H1 (cell line): ENCODE measurements at regions not wholly inside any gene's neighbourhood (a gene's known extent, or its start where the extent isn't known, plus 50 kb on each side); places are given as distances from the start of the nearest gene placed in this dataset.

ENCODE experiments used
- CTCF ChIA-PET: fragments of 300-600 bp; sonication (Branson Sonifier 250); formaldehyde crosslinking; loops from one replicate; lab custom pipeline; 2021; ENCODE audit not compliant: partially characterized antibody; lab: Charles Lee
- POLR2A ChIA-PET: fragments of 300-600 bp; sonication (Branson Sonifier 250); formaldehyde crosslinking; loops from one replicate; lab custom pipeline; 2021; ENCODE audit warnings: inconsistent platforms; ENCODE audit not compliant: partially characterized antibody; lab: Charles Lee
- DNase-seq, 2 experiments: peaks; one replicate each; pipeline versions ENCODE4 v3.0.0 to v3.0.0-alpha.2; 2010 to 2022; ENCODE audit warnings: low spot score in 2 of 2, low read depth in 1 of 2, mixed read lengths in 1 of 2
- FAIRE-seq: peaks from 2 replicates; lab custom pipeline; 2011; peaks lifted over from hg19 to GRCh38; lab: Jason Lieb, UNC
- H2AFZ ChIP-seq: 2 replicates; pipeline ENCODE4 v1.8.1; 2012; ENCODE audit warnings: low read length, inconsistent platforms
- H2AK5ac ChIP-seq: 2 replicates; pipeline ENCODE4 v1.6.1; 2013; ENCODE audit warnings: low read depth, low read length
- H2BK120ac ChIP-seq: replicated peaks from 2 replicates; pipeline ENCODE3; 2013; ENCODE audit warnings: low read depth, low read length, inconsistent platforms
- H2BK12ac ChIP-seq: 2 replicates; pipeline ENCODE4 v1.6.1; 2013; ENCODE audit warnings: low read depth, low read length
- H2BK15ac ChIP-seq: 2 replicates; pipeline ENCODE4 v1.6.1; 2013; ENCODE audit warnings: low read length
- H2BK20ac ChIP-seq: 2 replicates; pipeline ENCODE4 v1.6.1; 2013; ENCODE audit warnings: low read length
- H2BK5ac ChIP-seq: 2 replicates; pipeline ENCODE4 v1.6.1; 2013; ENCODE audit warnings: low read depth, low read length
- H3K14ac ChIP-seq: 2 replicates; pipeline ENCODE4 v1.6.1; 2013; ENCODE audit warnings: inconsistent platforms; ENCODE audit not compliant: insufficient read length
- H3K18ac ChIP-seq: 2 replicates; pipeline ENCODE4 v1.6.1; 2013; ENCODE audit warnings: low read length; ENCODE audit errors: extremely low read depth
- H3K23ac ChIP-seq: 2 replicates; pipeline ENCODE4 v1.6.1; 2013; ENCODE audit warnings: inconsistent platforms; ENCODE audit not compliant: insufficient read length
- H3K23me2 ChIP-seq: 2 replicates; pipeline ENCODE4 v1.6.1; 2013; ENCODE audit warnings: low read depth, low read length
- H3K27ac ChIP-seq: 2 replicates; pipeline ENCODE4 v1.6.1; 2011; ENCODE audit warnings: low read depth, low read length, inconsistent platforms
- H3K27me3 ChIP-seq, 4 experiments: replicated peaks in 1 of 4; 1 replicate in 1 of 4; 2 replicates in 3 of 4; pipeline versions ENCODE4 v1.6.1 to v1.8.1; 2011 to 2013; ENCODE audit warnings: low read length in 3 of 4, mild to moderate bottlenecking in 3 of 4, inconsistent platforms in 2 of 4, mixed read lengths in 2 of 4, moderate library complexity in 1 of 4; ENCODE audit not compliant: control insufficient read depth in 3 of 4, insufficient read depth in 3 of 4; ENCODE audit errors: extremely low read depth in 1 of 4
- H3K36me3 ChIP-seq, 4 experiments: 2 replicates each; pipeline versions ENCODE4 v1.6.1 to v1.8.1; 2011 to 2013; ENCODE audit warnings: mild to moderate bottlenecking in 4 of 4, low read length in 3 of 4, moderate library complexity in 2 of 4, control low read depth in 1 of 4, inconsistent platforms in 1 of 4; ENCODE audit not compliant: insufficient read depth in 4 of 4, control insufficient read depth in 2 of 4
- H3K4ac ChIP-seq: replicated peaks from 2 replicates; pipeline ENCODE3; 2013; ENCODE audit warnings: low read length, low read depth, mixed read lengths, inconsistent platforms; ENCODE audit not compliant: insufficient read length
- H3K4me1 ChIP-seq, 4 experiments: replicated peaks in 1 of 4; 1 replicate in 1 of 4; 2 replicates in 3 of 4; pipeline versions ENCODE4 v1.6.1 to v1.8.1; 2011 to 2013; ENCODE audit warnings: low read length in 3 of 4, inconsistent platforms in 2 of 4, mixed read lengths in 1 of 4; ENCODE audit not compliant: insufficient read depth in 4 of 4, control insufficient read depth in 3 of 4
- H3K4me2 ChIP-seq, 2 experiments: 2 replicates each; pipeline versions ENCODE4 v1.6.1 to v1.8.1; 2011 to 2013; ENCODE audit warnings: low read depth in 2 of 2, low read length in 2 of 2, control low read depth in 1 of 2, inconsistent platforms in 1 of 2, mild to moderate bottlenecking in 1 of 2; ENCODE audit not compliant: insufficient read depth in 1 of 2
- H3K4me3 ChIP-seq, 4 experiments: fragments of 200-600, 300-600 bp in 1 of 4; sonication (generic), shearing (Covaris generic), sonication (Bioruptor Twin) in 1 of 4; 2 replicates each; pipeline versions ENCODE4 v1.5.1 to v1.8.1; 2011 to 2016; ENCODE audit warnings: low read length in 4 of 4, low read depth in 3 of 4, control low read depth in 2 of 4, inconsistent platforms in 2 of 4, mild to moderate bottlenecking in 2 of 4, mixed read lengths in 1 of 4, moderate library complexity in 1 of 4; ENCODE audit not compliant: insufficient read depth in 2 of 4; ENCODE audit errors: extremely low read depth in 1 of 4
- H3K56ac ChIP-seq: replicated peaks from 2 replicates; pipeline ENCODE3; 2013; ENCODE audit warnings: low read depth, mild to moderate bottlenecking, mixed read lengths, low read length, inconsistent platforms; ENCODE audit not compliant: insufficient read length
- H3K79me1 ChIP-seq: 2 replicates; pipeline ENCODE4 v1.6.1; 2013; ENCODE audit warnings: low read depth, low read length, control low read depth
- H3K79me2 ChIP-seq, 2 experiments: 2 replicates each; pipeline versions ENCODE4 v1.6.1 to v1.8.1; 2012 to 2013; ENCODE audit warnings: low read length in 2 of 2, mild to moderate bottlenecking in 2 of 2, inconsistent platforms in 1 of 2; ENCODE audit not compliant: insufficient read depth in 2 of 2, control insufficient read depth in 1 of 2
- H3K9ac ChIP-seq, 4 experiments: replicated peaks in 1 of 4; 1 replicate in 1 of 4; 2 replicates in 3 of 4; pipeline versions ENCODE4 v1.6.1 to v1.8.1; 2011 to 2013; ENCODE audit warnings: low read depth in 3 of 4, low read length in 3 of 4, control low read depth in 2 of 4, mild to moderate bottlenecking in 2 of 4, moderate library complexity in 2 of 4, inconsistent platforms in 1 of 4; ENCODE audit errors: extremely low read depth in 1 of 4
- H3K9me3 ChIP-seq, 2 experiments: 2 replicates each; pipeline versions ENCODE4 v1.6.1 to v1.8.1; 2012 to 2013; ENCODE audit warnings: mild to moderate bottlenecking in 2 of 2, moderate library complexity in 2 of 2, control low read depth in 1 of 2, inconsistent platforms in 1 of 2, low read depth in 1 of 2, low read length in 1 of 2, mixed read lengths in 1 of 2; ENCODE audit not compliant: insufficient read depth in 2 of 2
- H4K20me1 ChIP-seq, 2 experiments: replicated peaks in 1 of 2; 2 replicates each; pipeline versions ENCODE3 to v1.8.1; 2011 to 2013; ENCODE audit warnings: inconsistent platforms in 2 of 2, low read length in 2 of 2, mild to moderate bottlenecking in 1 of 2; ENCODE audit not compliant: insufficient read depth in 2 of 2, control insufficient read depth in 1 of 2
- H4K5ac ChIP-seq: 2 replicates; pipeline ENCODE4 v1.6.1; 2013; ENCODE audit warnings: low read length, low read depth, mixed read lengths, inconsistent platforms; ENCODE audit not compliant: insufficient read length
- H4K8ac ChIP-seq: 2 replicates; pipeline ENCODE4 v1.8.0; 2013; ENCODE audit warnings: mild to moderate bottlenecking, moderate library complexity, low read length, inconsistent platforms; ENCODE audit not compliant: insufficient read depth; ENCODE audit errors: extremely low read depth
- H4K91ac ChIP-seq: replicated peaks from 2 replicates; pipeline ENCODE3; 2013; ENCODE audit warnings: low read length, mixed read lengths, inconsistent platforms; ENCODE audit not compliant: insufficient read length
- CTBP2 ChIP-seq: IDR thresholded peaks from 2 replicates; pipeline ENCODE4 v1.7.0; 2011; ENCODE audit warnings: borderline replicate concordance, mild to moderate bottlenecking, moderate library complexity, mixed read lengths, low read length; ENCODE audit not compliant: insufficient read depth, insufficient read length
- EP300 ChIP-seq, 2 experiments: IDR thresholded peaks; 1 replicate in 1 of 2; 2 replicates in 1 of 2; pipeline ENCODE4 v1.6.1; 2011 to 2012; ENCODE audit warnings: low read depth in 2 of 2, low read length in 2 of 2, mild to moderate bottlenecking in 2 of 2, borderline replicate concordance in 1 of 2, inconsistent platforms in 1 of 2, moderate library complexity in 1 of 2
- HDAC6 ChIP-seq: IDR thresholded peaks from one replicate; pipeline ENCODE4 v1.7.1; 2012; ENCODE audit warnings: low read depth, mild to moderate bottlenecking, inconsistent platforms, low read length, moderate library complexity
- KDM5A ChIP-seq: fragments of 200-600 bp; IDR thresholded peaks from 2 replicates; pipeline ENCODE4 v1.7.1; 2012; ENCODE audit warnings: mild to moderate bottlenecking, low read length, inconsistent platforms, mixed read lengths
- PHF8 ChIP-seq: fragments of 200-600 bp; sonication (generic); conservative IDR thresholded peaks from 2 replicates; pipeline ENCODE4 v1.7.1; 2012; ENCODE audit warnings: low read depth, mild to moderate bottlenecking, inconsistent platforms, low read length, moderate library complexity
- POLR2A ChIP-seq, 2 experiments: IDR thresholded peaks; 1 replicate in 1 of 2; 2 replicates in 1 of 2; pipeline ENCODE4 v1.6.1; 2011; ENCODE audit warnings: low read depth in 2 of 2, low read length in 2 of 2, mild to moderate bottlenecking in 2 of 2; ENCODE audit errors: control extremely low read depth in 1 of 2
- POU5F1 ChIP-seq: IDR thresholded peaks from 2 replicates; pipeline ENCODE4 v1.6.1; 2011; ENCODE audit warnings: low read depth, mild to moderate bottlenecking, low read length, moderate library complexity
- RBBP5 ChIP-seq: IDR thresholded peaks from 2 replicates; pipeline ENCODE4 v1.7.1; 2012; ENCODE audit warnings: low read depth, mild to moderate bottlenecking, inconsistent platforms, low read length, moderate library complexity, borderline replicate concordance
- RXRA ChIP-seq: IDR thresholded peaks from 2 replicates; pipeline ENCODE4 v1.6.1; 2011; ENCODE audit warnings: low read depth, mild to moderate bottlenecking, low read length, moderate library complexity; ENCODE audit not compliant: insufficient read depth
- SIX5 ChIP-seq: IDR thresholded peaks from 2 replicates; pipeline ENCODE4 v1.6.1; 2011; ENCODE audit warnings: mild to moderate bottlenecking, low read depth, low read length
- TCF12 ChIP-seq: IDR thresholded peaks from 2 replicates; pipeline ENCODE4 v1.6.1; 2011; ENCODE audit warnings: low read depth, mild to moderate bottlenecking, low read length
- WGBS, 2 experiments: shearing (Covaris generic) in 1 of 2; methylation state at CpG; one replicate each; pipeline versions ENCODE4 v1.1.6 to v1.1.7; 2013 to 2015; ENCODE audit warnings: low lambda C conversion rate in 2 of 2, mixed read lengths in 2 of 2, inconsistent platforms in 1 of 2, low coverage in 1 of 2, missing lambda C conversion rate in 1 of 2; ENCODE audit not compliant: insufficient replicate concordance in 2 of 2, insufficient coverage in 1 of 2, insufficient read length in 1 of 2; ENCODE audit errors: extremely low coverage in 1 of 2, missing lambda C conversion rate in 1 of 2; 5-methylcytosine and 5-hydroxymethylcytosine counted together
- TF ChIP-seq, protein P1 (sequence below): IDR thresholded peaks from 2 replicates; pipeline ENCODE4 v1.6.1; 2012; ENCODE audit warnings: inconsistent platforms

DNA sequence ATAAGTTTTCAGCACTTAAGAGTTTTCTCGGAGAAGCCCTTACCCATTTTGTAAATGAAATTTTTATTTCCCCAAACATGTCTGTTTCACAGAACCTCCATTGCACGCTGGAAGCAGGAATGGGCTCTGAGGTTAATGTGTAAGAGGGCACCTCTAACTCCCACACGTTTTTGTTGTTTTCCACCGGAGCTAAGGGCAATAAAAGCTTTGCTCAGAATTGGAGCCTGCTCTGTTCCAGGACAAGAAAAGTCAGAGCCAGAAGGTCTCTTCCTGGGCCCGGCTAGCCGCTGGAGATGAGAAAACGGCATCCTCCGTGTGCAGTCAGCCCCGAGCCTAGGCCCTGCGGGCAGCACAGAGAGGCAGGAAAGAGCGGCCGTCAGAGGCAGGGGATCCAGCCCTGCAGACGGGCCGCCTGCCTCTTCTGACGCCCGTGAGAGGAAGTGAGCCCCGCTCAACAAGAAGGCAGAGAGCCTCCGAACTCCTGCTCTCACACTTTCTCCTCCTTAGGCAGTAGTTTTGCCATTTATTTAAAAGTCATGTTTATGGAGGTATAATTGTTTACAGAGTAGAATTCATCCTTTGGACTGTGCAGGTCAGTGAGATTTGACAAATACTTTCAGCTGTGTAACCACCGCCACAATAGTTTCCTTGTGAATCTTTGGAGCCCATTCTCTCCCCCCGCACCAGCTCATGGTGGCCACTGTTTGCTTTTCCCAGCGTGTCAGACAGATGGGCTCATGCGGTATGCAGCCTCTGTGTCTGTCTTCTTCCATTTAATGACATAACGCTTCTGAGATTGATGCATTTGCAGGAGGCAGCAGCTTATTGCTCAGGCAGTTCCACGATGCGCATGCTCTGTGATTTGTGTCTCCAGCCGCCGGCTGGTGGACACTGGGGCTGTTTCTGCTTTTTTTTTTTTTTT, 117.3 kb downstream of the GALR1 start:
- H3K36me3 ChIP-seq, result no peaks in the 10 kb centered on the region
- no peak overlapping the region for H2BK120ac ChIP-seq
- H2BK12ac ChIP-seq, result no peak overlapping the region
- H4K8ac ChIP-seq, result no peak overlapping the region
- H4K91ac ChIP-seq, result no peak overlapping the region
- no peaks in the 10 kb centered on the region for H3K79me1 ChIP-seq
- H3K4me1 ChIP-seq, result no peaks in the 10 kb centered on the region; a peak in 1 of 7 replicates
- ChIA-PET CTCF (interaction anchor here (0.6 to 2.1 kb wide), 2 partner anchors 14 to 290 kb away, joined by 3 to 6 read pairs; no protein-coding TSS in a partner anchor), POLR2A (no interaction called here)
- 90% methylated on average over 27 of the region's 27 CpGs; no CpG with 5 or more reads in 1 of the 2 experiments for WGBS, 2 experiments
- H2BK20ac ChIP-seq, result 0 out of 2 replicates have a peak overlapping the region, but pooled peaks have one; percentile 18
- H2BK5ac ChIP-seq, result no peak overlapping the region
- no peak overlapping the region for H3K23ac ChIP-seq
- no peaks in the 10 kb centered on the region for H3K27me3 ChIP-seq
- no peak overlapping the region for H2AFZ ChIP-seq
- no peak overlapping the region for H3K9ac ChIP-seq
- no peaks in the 10 kb centered on the region for H3K23me2 ChIP-seq
- DNase-seq (no peak), FAIRE-seq (no peak)
- no peak overlapping the region for H3K4ac ChIP-seq
- no peaks in the 10 kb centered on the region for H3K79me2 ChIP-seq
- H2AK5ac ChIP-seq, result no peak overlapping the region
- no peak overlapping the region for H3K56ac ChIP-seq
- peaks cover 14 to 20% of the 10 kb centered on the region in 2 experiments for H3K9me3 ChIP-seq
- no peak overlapping the region for H3K14ac ChIP-seq
- H4K5ac ChIP-seq, result no peak overlapping the region
- no peak overlapping the region; the same call in 1 of the 2 replicates for H3K18ac ChIP-seq
- H3K4me2 ChIP-seq, result no peak overlapping the region
- TF ChIP-seq PHF8 (no peak), RBBP5 (no peak), EP300 (IDR thresholded peaks at IDR 0.05; ENCODE audit: borderline replicate concordance in 1 of 2, low read depth in 2 of 2, low read length in 2 of 2) (no peak), POLR2A (IDR thresholded peaks at IDR 0.05; ENCODE audit: control extremely low read depth in 1 of 2, low read depth in 2 of 2, low read length in 2 of 2) (no peak), RXRA (no peak), POU5F1 (no peak), KDM5A (no peak), HDAC6 (no peak), TCF12 (no peak), CTBP2 (no peak), SIX5 (no peak)
- TF ChIP-seq, protein P1, sequence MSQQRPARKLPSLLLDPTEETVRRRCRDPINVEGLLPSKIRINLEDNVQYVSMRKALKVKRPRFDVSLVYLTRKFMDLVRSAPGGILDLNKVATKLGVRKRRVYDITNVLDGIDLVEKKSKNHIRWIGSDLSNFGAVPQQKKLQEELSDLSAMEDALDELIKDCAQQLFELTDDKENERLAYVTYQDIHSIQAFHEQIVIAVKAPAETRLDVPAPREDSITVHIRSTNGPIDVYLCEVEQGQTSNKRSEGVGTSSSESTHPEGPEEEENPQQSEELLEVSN, result no peak
- H3K27ac ChIP-seq, result no peak overlapping the region
- no peaks in the 10 kb centered on the region for H4K20me1 ChIP-seq
- H3K4me3 ChIP-seq, result no peak overlapping the region
- no peak overlapping the region for H2BK15ac ChIP-seq
